ENCODE measurements at regions not wholly inside any gene's neighbourhood (a gene's known extent, or its start where the extent isn't known, plus 50 kb on each side); places are given as distances from the start of the nearest gene placed in this dataset.

- Mint-ChIP-seq H3K27ac (no peak overlapping the region), H3K4me1 (no peaks in the 10 kb centered on the region), H3K27me3 (ENCODE audit: low read depth, poor library complexity) (no peaks in the 10 kb centered on the region), H3K4me3 (no peak overlapping the region), H3K36me3 (ENCODE audit: low read depth) (no peaks in the 10 kb centered on the region), H3K9me3 (peaks cover 77% of the 10 kb centered on the region)
- no peak for DNase-seq
- TF ChIP-seq, protein P1, sequence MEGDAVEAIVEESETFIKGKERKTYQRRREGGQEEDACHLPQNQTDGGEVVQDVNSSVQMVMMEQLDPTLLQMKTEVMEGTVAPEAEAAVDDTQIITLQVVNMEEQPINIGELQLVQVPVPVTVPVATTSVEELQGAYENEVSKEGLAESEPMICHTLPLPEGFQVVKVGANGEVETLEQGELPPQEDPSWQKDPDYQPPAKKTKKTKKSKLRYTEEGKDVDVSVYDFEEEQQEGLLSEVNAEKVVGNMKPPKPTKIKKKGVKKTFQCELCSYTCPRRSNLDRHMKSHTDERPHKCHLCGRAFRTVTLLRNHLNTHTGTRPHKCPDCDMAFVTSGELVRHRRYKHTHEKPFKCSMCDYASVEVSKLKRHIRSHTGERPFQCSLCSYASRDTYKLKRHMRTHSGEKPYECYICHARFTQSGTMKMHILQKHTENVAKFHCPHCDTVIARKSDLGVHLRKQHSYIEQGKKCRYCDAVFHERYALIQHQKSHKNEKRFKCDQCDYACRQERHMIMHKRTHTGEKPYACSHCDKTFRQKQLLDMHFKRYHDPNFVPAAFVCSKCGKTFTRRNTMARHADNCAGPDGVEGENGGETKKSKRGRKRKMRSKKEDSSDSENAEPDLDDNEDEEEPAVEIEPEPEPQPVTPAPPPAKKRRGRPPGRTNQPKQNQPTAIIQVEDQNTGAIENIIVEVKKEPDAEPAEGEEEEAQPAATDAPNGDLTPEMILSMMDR (IDR thresholded peaks at IDR 0.05), result no peak
Measured at GRCh38 chr14:106556665-106557289, 1030.4 kb downstream of the TMEM121 start.

DNA sequence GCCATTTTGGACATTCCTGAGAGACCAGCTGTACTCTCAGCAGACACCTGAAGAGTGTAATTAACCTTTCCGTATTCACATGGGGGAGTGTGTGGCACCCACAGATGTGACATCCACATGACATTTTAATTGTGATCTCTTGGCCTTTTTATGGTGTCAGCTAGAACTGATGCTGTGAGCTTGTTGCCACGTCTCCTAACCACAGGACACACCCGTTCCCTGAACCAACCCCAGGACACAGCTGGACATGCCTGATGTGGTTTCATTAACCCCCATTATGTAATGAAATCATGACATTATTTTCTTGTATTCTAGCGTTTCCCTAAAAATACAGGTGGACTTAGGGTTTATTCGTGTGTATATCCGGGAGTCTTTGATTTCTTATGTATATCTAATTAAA, 1036.1 kb downstream of the TMEM121 start:
- no peaks in the 10 kb centered on the region for H3K4me1 Mint-ChIP-seq
- TF ChIP-seq, protein P1 (IDR thresholded peaks at IDR 0.05), result no peak
- no peak overlapping the region for H3K4me3 Mint-ChIP-seq
- H3K27me3 Mint-ChIP-seq (ENCODE audit: low read depth, poor library complexity), result no peaks in the 10 kb centered on the region
- H3K9me3 Mint-ChIP-seq, result peaks cover 92% of the 10 kb centered on the region
- DNase-seq, result no peak
- no peak overlapping the region for H3K27ac Mint-ChIP-seq
- no peaks in the 10 kb centered on the region for H3K36me3 Mint-ChIP-seq (ENCODE audit: low read depth)

DNA sequence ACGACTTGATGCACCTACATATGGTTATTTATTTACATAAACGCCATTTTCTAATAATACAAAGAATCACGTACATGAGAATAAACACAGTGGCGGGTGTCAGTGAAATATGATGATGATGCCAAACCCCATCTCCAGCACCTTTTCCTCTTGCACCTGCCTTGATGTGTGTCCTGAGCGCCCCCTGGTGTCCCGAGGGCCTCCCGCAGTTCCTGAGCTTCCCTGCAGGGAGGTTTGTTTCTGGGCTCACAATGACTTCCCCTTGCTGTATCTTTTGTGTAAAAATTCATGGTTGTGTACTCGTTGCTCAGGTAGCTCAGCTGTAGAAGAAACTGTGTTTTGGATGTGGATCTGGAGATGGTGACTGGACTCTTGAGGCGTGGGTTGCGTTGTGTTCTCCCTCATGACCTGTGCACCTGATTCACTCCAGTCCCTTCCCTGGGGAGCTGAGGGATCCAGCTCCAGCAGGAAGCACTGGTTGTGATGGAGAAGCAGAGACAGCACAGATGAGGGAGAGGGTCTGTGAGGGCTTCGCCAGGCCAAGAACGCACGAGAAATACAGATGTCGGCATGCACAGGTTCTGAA, 1037.8 kb downstream of the TMEM121 start:
- Mint-ChIP-seq H3K9me3 (peaks cover 94% of the 10 kb centered on the region), H3K4me3 (no peak overlapping the region), H3K4me1 (no peaks in the 10 kb centered on the region), H3K36me3 (ENCODE audit: low read depth) (no peaks in the 10 kb centered on the region), H3K27me3 (ENCODE audit: low read depth, poor library complexity) (peaks cover 3% of the 10 kb centered on the region), H3K27ac (no peak overlapping the region)
- TF ChIP-seq, protein P1 (IDR thresholded peaks at IDR 0.05), result no peak
- DNase-seq, result no peak

DNA sequence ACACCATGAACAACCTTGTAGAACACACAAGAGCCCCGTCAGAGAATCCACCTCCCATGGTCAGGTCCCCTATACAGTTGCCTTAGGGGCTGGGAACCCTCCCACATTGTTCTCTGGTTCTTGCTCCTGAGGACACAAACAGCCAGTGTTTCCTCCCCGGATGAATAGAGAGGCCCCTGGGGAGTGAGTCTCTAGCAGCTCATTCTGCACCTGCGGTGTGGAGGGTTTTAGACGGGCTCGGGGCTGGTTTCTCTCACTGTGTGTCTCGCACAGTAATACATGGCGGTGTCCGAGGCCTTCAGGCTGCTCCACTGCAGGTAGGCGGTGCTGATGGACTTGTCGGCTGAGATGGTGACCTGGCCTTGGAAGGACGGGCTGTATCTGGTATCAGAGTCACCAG, 1052.1 kb downstream of the TMEM121 start:
- Mint-ChIP-seq H3K36me3 (ENCODE audit: low read depth) (peaks cover 3% of the 10 kb centered on the region), H3K27me3 (ENCODE audit: low read depth, poor library complexity) (no peaks in the 10 kb centered on the region), H3K9me3 (peaks cover 96% of the 10 kb centered on the region), H3K4me1 (no peaks in the 10 kb centered on the region), H3K27ac (no peak overlapping the region), H3K4me3 (no peak overlapping the region)
- TF ChIP-seq, protein P1 (IDR thresholded peaks at IDR 0.05), result no peak
- DNase-seq, result no peak

DNA sequence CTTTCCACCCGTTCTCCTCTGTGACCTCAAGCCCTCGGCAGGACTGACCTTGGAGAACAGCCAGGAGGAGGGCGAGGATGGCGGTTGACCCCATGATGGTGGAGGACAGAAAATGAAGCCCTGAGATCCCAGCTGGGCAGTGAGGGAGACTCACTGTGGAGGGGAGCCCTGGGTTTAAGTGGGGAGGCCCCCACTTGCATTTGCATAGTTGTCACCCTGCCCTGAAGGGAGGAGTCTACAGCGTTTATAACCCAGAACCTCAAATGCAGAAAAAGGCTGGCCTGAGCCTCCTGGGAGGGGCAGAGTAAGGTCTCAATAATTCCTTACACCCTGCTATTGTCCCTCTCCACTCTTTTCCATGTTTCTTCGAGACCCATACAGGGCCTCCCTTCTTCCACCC, 1052.7 kb downstream of the TMEM121 start:
- no peaks in the 10 kb centered on the region for H3K4me1 Mint-ChIP-seq
- H3K4me3 Mint-ChIP-seq, result no peak overlapping the region
- H3K27me3 Mint-ChIP-seq (ENCODE audit: low read depth, poor library complexity), result no peaks in the 10 kb centered on the region
- peaks cover 96% of the 10 kb centered on the region for H3K9me3 Mint-ChIP-seq
- DNase-seq, result no peak
- TF ChIP-seq, protein P1 (IDR thresholded peaks at IDR 0.05), result no peak
- no peak overlapping the region for H3K27ac Mint-ChIP-seq
- peaks cover 3% of the 10 kb centered on the region for H3K36me3 Mint-ChIP-seq (ENCODE audit: low read depth)

- Mint-ChIP-seq H3K4me1 (no peaks in the 10 kb centered on the region), H3K4me3 (no peak overlapping the region), H3K9me3 (peaks cover 97% of the 10 kb centered on the region), H3K27ac (no peak overlapping the region), H3K27me3 (ENCODE audit: low read depth, poor library complexity) (no peaks in the 10 kb centered on the region), H3K36me3 (ENCODE audit: low read depth) (no peaks in the 10 kb centered on the region)
- DNase-seq, result no peak
- TF ChIP-seq, protein P1 (IDR thresholded peaks at IDR 0.05), result no peak
Measured at GRCh38 chr14:106585692-106586091, 1059.3 kb downstream of the TMEM121 start.
